Motor neuron (in vitro differentiated cells): ENCODE measurements at regions not wholly inside any gene's neighbourhood (a gene's known extent, or its start where the extent isn't known, plus 50 kb on each side); places are given as distances from the start of the nearest gene placed in this dataset.

Source experiments
- ATAC-seq, 8 experiments: fragments of 200-7000 bp; cut with Tn5 transposase; replicated peaks in 6 of 8; 2 replicates each; pipeline ENCODE4 v1.8.0; 2021; ENCODE audit warnings: mild to moderate bottlenecking in 8 of 8, moderate library complexity in 8 of 8
- H3K27ac ChIP-seq, 2 donors: fragments of 250-450 bp; sonication (Bioruptor Pico); 2 replicates each; pipeline ENCODE4 v1.9.0; 2021; ENCODE audit warnings: antibody characterized with exemption in 2 of 2, mild to moderate bottlenecking in 2 of 2, moderate library complexity in 1 of 2
- H3K4me1 ChIP-seq, 2 donors: fragments of 250-450 bp; sonication (Bioruptor Pico); replicated peaks in 1 of 2; 2 replicates each; pipeline ENCODE4 v1.6.1; 2021; ENCODE audit warnings: antibody characterized with exemption in 2 of 2, mild to moderate bottlenecking in 2 of 2, moderate library complexity in 1 of 2
- H3K4me3 ChIP-seq, 5 donors: fragments of 250-450 bp; sonication (Bioruptor Pico); 2 replicates each; pipeline ENCODE4 v1.9.0; 2021; ENCODE audit warnings: antibody characterized with exemption in 5 of 5, mild to moderate bottlenecking in 5 of 5, moderate library complexity in 4 of 5
- WGBS, 10 experiments: fragments of 450-650 bp; shearing (Covaris generic); methylation state at CpG; one replicate each; pipeline ENCODE4 v1.0.0; 2022; 5-methylcytosine and 5-hydroxymethylcytosine counted together
- in situ Hi-C, 9 experiments: fragments of 400-800 bp; cut with MboI; loops; one replicate each; pipeline ENCODE4 v1.15.0; 2021; ENCODE audit warnings: low sequenced_read_pairs in 9 of 9, low pct_unique_long_range_greater_than_20kb in 2 of 9; ENCODE audit not compliant: unreplicated experiment in 9 of 9

DNA sequence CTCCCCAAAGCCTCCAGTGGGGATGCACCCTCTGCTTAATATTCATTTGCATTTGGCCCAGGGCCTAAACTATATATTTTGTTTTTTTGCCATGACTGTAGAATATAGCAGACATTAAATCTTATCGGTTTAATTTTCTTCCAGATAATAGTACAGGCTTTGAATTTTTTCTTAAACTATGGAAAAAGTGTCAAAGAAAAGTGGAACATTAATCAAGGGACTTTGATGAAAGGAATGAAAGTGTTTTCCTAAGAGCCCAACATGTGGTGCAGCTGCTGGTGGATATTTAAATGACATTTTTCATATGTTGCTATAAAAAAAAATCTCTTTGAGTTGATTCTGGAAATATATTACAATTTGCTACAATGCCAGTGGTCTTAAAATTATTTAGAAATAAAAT lies 346.8 kb downstream of the CYP26B1 start:
- Histone ChIP-seq H3K27ac (no peak overlapping the region), H3K4me1 (peaks cover 13 to 18% of the 10 kb centered on the region in 2 donors), H3K4me3 (no peak overlapping the region)
- WGBS, 10 experiments = 0 to 100% (median 44%) methylated on average over 1 of the region's 1 CpG; no CpG with 5 or more reads in 3 of the 10 experiments
- in situ Hi-C loops = loop anchor here in 1 of 9 experiments (10.0 kb wide), 2 partner anchors 194 to 354 kb away; no protein-coding TSS in a partner anchor
- ATAC-seq = no peak

DNA sequence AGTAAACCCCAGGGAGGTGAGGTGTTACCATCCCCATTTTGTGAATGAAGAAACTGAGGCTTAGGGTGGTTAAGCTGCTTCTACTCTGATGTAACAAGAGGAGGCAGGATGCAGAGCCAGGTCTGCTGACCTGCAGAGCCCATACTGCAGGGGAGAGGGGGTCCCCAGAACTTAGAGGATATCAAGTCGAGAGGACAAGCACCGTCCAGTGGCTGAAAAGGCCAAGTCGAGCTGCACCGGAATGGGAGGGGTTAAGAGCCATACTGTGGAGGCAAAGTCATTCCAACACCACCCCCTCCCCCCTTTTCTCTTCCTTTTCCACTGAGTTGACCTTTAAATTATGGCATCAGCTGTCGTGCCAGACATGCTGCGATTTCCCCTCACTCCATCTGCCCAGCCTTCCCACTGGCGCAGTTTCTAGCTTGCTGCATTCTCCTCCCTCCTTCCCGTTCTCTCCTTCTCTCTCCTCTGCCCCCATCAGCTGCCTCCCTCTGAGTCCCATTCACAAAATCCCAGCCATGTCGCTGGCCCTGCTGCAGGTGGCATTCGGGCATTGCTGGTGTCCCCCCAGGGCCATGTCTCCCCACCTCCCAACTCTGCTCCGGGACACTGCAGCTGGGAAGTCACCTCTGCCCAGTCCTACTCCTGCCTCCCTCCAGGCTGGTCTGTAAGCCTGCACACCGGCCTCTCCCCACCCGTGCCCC lies 346.9 kb downstream of the DYSF start:
- peak in 5 of 8 experiments; percentile 25 to 63 (median 45) for ATAC-seq
- WGBS, 10 experiments = 46 to 96% (median 65%) methylated on average over 1 to 10 of the region's 13 CpGs; no CpG with 5 or more reads in 3 of the 10 experiments
- H3K4me3 ChIP-seq = no peak overlapping the region
- in situ Hi-C loops = loop anchor here in 1 of 9 experiments (10.0 kb wide), 2 partner anchors 195 to 355 kb away; no protein-coding TSS in a partner anchor
- no peak overlapping the region for H3K27ac ChIP-seq
- H3K4me1 ChIP-seq = peaks cover 13 to 18% of the 10 kb centered on the region in 2 donors

- Histone ChIP-seq H3K4me3 (no peak overlapping the region), H3K4me1 (peaks cover 16 to 23% of the 10 kb centered on the region in 2 donors), H3K27ac (no peak overlapping the region)
- no peak for ATAC-seq
- 60 to 92% (median 80%) methylated on average over 1 to 2 of the region's 3 CpGs; no CpG with 5 or more reads in 5 of the 10 experiments for WGBS, 10 experiments
- in situ Hi-C loops = loop anchor here in 1 of 9 experiments (25.0 kb wide), 1 partner anchor 187 kb away; no protein-coding TSS in a partner anchor
These were observed 345.7 kb downstream of the DYSF start for GRCh38 chr2:71799013-71799575.

GRCh38 chr2:71798266-71799012 lies 345.1 kb downstream of the DYSF start:
- H3K4me1 ChIP-seq = peaks cover 22 to 29% of the 10 kb centered on the region in 2 donors
- in situ Hi-C loops = loop anchor here in 1 of 9 experiments (25.0 kb wide), 1 partner anchor 186 kb away; no protein-coding TSS in a partner anchor
- ATAC-seq = peak in 3 of 8 experiments; percentile 41 to 63 (median 52)
- WGBS, 10 experiments = 0 to 100% (median 90%) methylated on average over 1 to 5 of the region's 8 CpGs; no CpG with 5 or more reads in 3 of the 10 experiments
- H3K27ac ChIP-seq = no peak overlapping the region
- no peak overlapping the region for H3K4me3 ChIP-seq

DNA sequence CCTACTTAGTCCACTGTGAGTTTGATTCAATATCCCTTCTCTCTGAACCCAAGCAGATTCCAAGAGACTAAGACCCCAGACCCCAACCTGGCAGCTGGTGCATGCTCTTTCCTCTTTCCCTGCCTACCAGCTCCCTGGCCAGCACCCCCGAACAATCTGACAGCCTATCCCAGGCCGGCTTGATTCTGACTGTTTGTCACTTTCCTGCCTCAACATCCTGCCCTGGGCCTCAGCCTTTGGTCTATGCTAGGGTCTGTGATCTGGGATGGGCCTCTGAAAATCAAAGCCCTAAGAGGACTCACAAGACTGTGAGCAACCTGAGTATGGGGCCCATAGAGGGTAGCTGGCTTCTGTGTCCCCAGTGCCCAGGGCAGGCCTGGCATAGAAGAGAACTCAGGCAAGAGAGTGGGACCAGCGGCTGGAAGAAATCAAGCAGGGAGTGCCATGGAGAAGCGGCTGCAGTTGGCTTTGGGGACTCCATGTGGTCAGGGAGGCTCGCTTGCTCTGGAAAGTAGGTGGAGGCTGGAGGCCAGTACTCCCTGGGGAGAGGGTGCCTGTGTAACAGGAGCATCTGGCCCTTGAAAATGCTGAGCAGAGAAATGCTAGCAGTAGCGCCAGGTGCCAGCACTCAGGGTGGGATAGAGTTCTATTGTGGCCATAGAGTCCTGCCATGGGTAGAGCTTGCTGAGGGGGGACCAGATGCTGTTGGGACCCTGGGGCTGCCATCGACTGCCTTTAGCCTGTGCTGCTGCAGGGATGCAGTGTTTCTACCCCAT lies 343.9 kb downstream of the DYSF start:
- WGBS, 10 experiments = 40 to 100% (median 91%) methylated on average over 1 to 4 of the region's 7 CpGs; no CpG with 5 or more reads in 2 of the 10 experiments

GRCh38 chr2:71796174-71796593 lies 342.8 kb downstream of the DYSF start:
- 27 to 83% (median 63%) methylated on average over 3 to 4 of the region's 9 CpGs; no CpG with 5 or more reads in 7 of the 10 experiments for WGBS, 10 experiments
- Histone ChIP-seq H3K27ac (peak overlapping the region; percentile 29 to 35), H3K4me3 (no peak overlapping the region), H3K4me1 (peaks cover 24 to 29% of the 10 kb centered on the region in 2 donors)
- in situ Hi-C loops = loop anchor here in 1 of 9 experiments (25.0 kb wide), 1 partner anchor 184 kb away; no protein-coding TSS in a partner anchor
- ATAC-seq = peak; percentile 11 to 79 (median 54)

More for the DNA sequence above, 343.9 kb downstream of the DYSF start:
- peaks cover 24 to 29% of the 10 kb centered on the region in 2 donors for H3K4me1 ChIP-seq
- no peak overlapping the region for H3K4me3 ChIP-seq
- H3K27ac ChIP-seq = no peak overlapping the region
- ATAC-seq = no peak
- in situ Hi-C loops = loop anchor here in 1 of 9 experiments (25.0 kb wide), 1 partner anchor 185 kb away; no protein-coding TSS in a partner anchor

DNA sequence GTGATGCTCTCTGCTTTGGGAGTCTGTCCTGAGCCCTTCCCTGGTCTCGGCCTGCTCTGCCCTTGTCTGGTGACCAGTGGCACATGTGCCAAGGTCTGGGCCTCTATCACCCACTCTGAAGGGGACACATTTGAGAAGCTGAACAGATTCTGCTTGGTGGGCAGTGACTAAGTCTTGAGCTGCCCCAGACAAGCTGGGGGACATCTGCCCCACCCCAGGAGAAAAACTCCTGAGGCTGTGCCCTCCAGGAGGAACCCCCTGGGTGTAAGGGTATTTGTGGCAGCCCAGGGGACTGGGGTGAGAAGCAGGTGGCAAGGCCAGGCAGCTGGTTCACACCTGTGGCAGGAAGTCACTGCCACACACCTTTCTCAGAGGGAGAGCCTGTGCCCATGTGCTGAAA lies 342.1 kb downstream of the DYSF start:
- peaks cover 22 to 23% of the 10 kb centered on the region in 2 donors for H3K4me1 ChIP-seq
- ATAC-seq = no peak
- in situ Hi-C loops = loop anchor here in 1 of 9 experiments (25.0 kb wide), 1 partner anchor 183 kb away; no protein-coding TSS in a partner anchor

DNA sequence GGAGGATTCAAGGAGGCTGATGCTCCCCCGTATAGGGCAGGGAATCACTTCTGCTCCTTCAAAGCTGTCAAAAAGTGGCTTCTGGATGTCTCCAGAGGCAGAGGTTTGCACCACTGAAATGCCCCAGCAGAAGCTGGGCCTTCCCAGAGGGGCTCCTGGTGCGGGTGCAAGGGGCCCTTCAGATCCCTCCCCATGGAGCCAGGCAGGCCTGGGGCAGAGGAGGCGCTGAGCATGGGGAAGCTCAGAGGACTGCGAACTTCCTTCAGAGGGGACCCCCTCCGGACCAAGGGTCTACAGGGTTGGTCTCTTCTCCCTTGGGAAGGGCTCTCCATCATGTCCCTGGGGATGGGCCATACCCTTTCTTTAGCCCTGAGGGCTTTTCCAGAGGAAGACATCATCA lies 341.2 kb downstream of the DYSF start:
- no peak for ATAC-seq
- Histone ChIP-seq H3K4me1 (peaks cover 13 to 17% of the 10 kb centered on the region in 2 donors), H3K27ac (no peak overlapping the region), H3K4me3 (no peak overlapping the region)
- in situ Hi-C loops = loop anchor here in 1 of 9 experiments (25.0 kb wide), 1 partner anchor 182 kb away; no protein-coding TSS in a partner anchor
- WGBS, 10 experiments = 40% methylated on average over 1 of the region's 5 CpGs; no CpG with 5 or more reads in 9 of the 10 experiments

More for the DNA sequence above, 342.1 kb downstream of the DYSF start:
- WGBS, 10 experiments = 75 to 100% (median 100%) methylated on average over 1 of the region's 1 CpG; no CpG with 5 or more reads in 7 of the 10 experiments
- Histone ChIP-seq H3K27ac (no peak overlapping the region), H3K4me3 (no peak overlapping the region)

DNA sequence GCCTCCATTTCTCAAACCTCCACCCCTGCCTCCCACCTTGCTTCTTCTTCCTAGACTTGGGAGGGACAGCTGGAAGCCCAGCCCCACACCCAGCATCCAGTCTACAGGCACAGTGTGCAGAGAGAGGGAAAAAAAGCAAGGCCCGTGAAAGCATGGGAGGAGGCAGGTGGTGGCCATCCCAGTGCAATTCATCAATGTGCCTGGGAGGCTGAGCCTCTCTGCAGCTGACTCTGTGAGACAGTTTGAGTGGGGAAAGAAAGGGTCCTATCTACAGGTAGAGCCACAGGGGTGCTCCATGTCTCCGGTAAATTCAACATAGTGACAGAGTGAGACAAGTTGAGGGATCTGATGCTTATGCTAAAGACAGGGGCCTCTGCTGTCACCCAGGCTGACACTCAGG lies 340.6 kb downstream of the DYSF start:
- H3K27ac ChIP-seq = no peak overlapping the region
- ATAC-seq = peak in 5 of 8 experiments; percentile 76 to 88 (median 81)
- H3K4me3 ChIP-seq = no peak overlapping the region
- WGBS, 10 experiments = 20 to 100% (median 50%) methylated on average over 1 to 2 of the region's 2 CpGs; no CpG with 5 or more reads in 5 of the 10 experiments
- peaks cover 13 to 17% of the 10 kb centered on the region in 2 donors for H3K4me1 ChIP-seq
- in situ Hi-C loops = loop anchor here in 1 of 9 experiments (25.0 kb wide), 1 partner anchor 182 kb away; no protein-coding TSS in a partner anchor

DNA sequence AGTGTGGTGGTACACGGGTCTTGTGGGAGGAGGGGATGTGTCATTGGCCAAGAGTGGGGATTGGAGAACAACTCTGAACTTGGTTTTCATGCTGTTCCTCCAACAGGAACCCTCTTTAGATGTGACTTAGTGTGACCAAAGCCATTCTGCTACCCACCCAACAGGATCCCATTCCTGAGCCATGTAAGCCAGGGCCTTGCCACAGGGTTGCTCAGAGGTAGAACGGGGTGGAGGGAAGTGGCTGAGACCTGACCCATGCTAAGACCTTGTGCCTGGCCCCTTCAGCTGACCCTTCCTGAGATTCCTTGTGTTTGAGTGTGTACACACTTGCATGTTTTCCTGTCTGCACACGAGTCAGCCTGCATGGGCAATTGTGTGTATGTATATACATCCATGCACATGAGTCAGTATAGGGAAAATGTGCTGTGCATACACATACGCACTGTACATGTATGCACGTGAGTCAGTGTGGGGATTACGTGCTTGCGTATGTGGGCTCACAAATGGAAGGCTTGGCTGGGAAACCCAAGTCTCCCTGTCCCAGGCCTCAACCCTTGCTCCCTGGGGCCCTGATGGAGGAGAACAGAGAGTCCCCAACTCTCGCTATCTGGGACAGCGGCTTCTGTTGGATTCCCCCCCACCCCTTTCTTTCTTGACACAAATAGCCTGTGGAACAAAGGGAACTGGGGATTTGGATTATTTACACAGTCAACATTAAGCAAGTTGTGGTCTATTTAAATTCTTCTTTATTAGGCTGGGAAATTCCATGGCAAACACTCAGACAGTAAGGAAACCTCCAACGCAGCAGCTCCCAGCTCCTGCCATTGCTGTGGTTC lies 339.8 kb downstream of the DYSF start:
- WGBS, 10 experiments = 57 to 100% (median 90%) methylated on average over 2 to 5 of the region's 10 CpGs; no CpG with 5 or more reads in 4 of the 10 experiments
- ATAC-seq = peak in 4 of 8 experiments; percentile 24 to 52 (median 40)

More for the DNA sequence above, 339.8 kb downstream of the DYSF start:
- H3K4me3 ChIP-seq = no peak overlapping the region
- in situ Hi-C loops = loop anchor here in 1 of 9 experiments (25.0 kb wide), 1 partner anchor 181 kb away; no protein-coding TSS in a partner anchor
- no peak overlapping the region for H3K27ac ChIP-seq
- peaks cover 13 to 17% of the 10 kb centered on the region in 2 donors for H3K4me1 ChIP-seq
